PC-9 (cell line): ENCODE measurements at regions not wholly inside any gene's neighbourhood (a gene's known extent, or its start where the extent isn't known, plus 50 kb on each side); places are given as distances from the start of the nearest gene placed in this dataset.

Experiments used
- BruUV-seq: library from RNA; stranded (reverse); fragments of 400-500 nt; replicated peaks from 2 replicates; lab custom pipeline; 2021; lab: Mats Ljungman, UMichigan
- CTCF ChIA-PET: fragments of 300-600 bp; sonication (Branson Sonifier 250); formaldehyde crosslinking; loops from one replicate; lab custom pipeline; 2022; ENCODE audit warnings: antibody characterized with exemption; lab: Charles Lee
- POLR2A ChIA-PET: fragments of 300-600 bp; sonication (Branson Sonifier 250); formaldehyde crosslinking; loops from one replicate; lab custom pipeline; 2022; ENCODE audit warnings: antibody characterized with exemption; ENCODE audit not compliant: unreplicated experiment; lab: Charles Lee
- DNase-seq, 2 experiments: peaks; one replicate each; pipeline versions ENCODE4 v3.0.0 to v3.0.0-alpha.2; 2015 to 2022; ENCODE audit warnings: mixed read lengths in 1 of 2
- H2AFZ ChIP-seq: fragments of 200-600 bp; sonication (generic); 2 replicates; pipeline ENCODE4 v1.8.1; 2017; ENCODE audit warnings: antibody characterized with exemption
- H3F3A ChIP-seq: fragments of 200-600 bp; sonication (generic); 2 replicates; pipeline ENCODE4 v1.8.1; 2017; ENCODE audit warnings: antibody characterized with exemption, mild to moderate bottlenecking, low read depth; ENCODE audit not compliant: insufficient read depth
- H3K27ac ChIP-seq: fragments of 200-600 bp; sonication (generic); 2 replicates; pipeline ENCODE4 v1.6.1; 2016; ENCODE audit warnings: mixed run types
- H3K27me3 ChIP-seq: fragments of 200-600 bp; sonication (generic); 2 replicates; pipeline ENCODE4 v1.6.1; 2016; ENCODE audit warnings: low read depth, mixed run types; ENCODE audit not compliant: insufficient read depth
- H3K36me3 ChIP-seq: fragments of 200-600 bp; sonication (generic); 2 replicates; pipeline ENCODE4 v1.6.1; 2016; ENCODE audit warnings: low read depth, mixed run types
- H3K4me1 ChIP-seq: fragments of 200-600 bp; sonication (generic); replicated peaks from 2 replicates; pipeline ENCODE4 v1.6.1; 2016; ENCODE audit warnings: mixed run types; ENCODE audit not compliant: insufficient read depth
- H3K4me2 ChIP-seq: fragments of 200-600 bp; sonication (generic); 2 replicates; pipeline ENCODE4 v1.6.1; 2017; ENCODE audit warnings: mixed run types
- H3K4me3 ChIP-seq: fragments of 200-600 bp; sonication (generic); 2 replicates; pipeline ENCODE4 v1.6.1; 2016; ENCODE audit warnings: mixed run types
- H3K79me2 ChIP-seq: fragments of 200-600 bp; sonication (generic); 2 replicates; pipeline ENCODE4 v1.6.1; 2017; ENCODE audit warnings: low read depth, mixed run types
- H3K9me2 ChIP-seq: fragments of 200-600 bp; sonication (generic); 2 replicates; pipeline ENCODE4 v1.8.1; 2017; ENCODE audit warnings: mild to moderate bottlenecking; ENCODE audit not compliant: insufficient read depth
- H3K9me3 ChIP-seq: fragments of 200-600 bp; sonication (generic); 2 replicates; pipeline ENCODE4 v1.8.1; 2016; ENCODE audit warnings: low read depth; ENCODE audit not compliant: insufficient read depth
- H4K20me1 ChIP-seq: fragments of 200-600 bp; sonication (generic); 2 replicates; pipeline ENCODE4 v1.8.1; 2017; ENCODE audit not compliant: insufficient read depth
- CTCF ChIP-seq: fragments of 200-600 bp; sonication (generic); conservative IDR thresholded peaks from 2 replicates; pipeline ENCODE4 v1.6.1; 2017; ENCODE audit warnings: mixed run types, antibody characterized with exemption, mild to moderate bottlenecking, moderate library complexity
- EZH2 ChIP-seq: fragments of 200-600 bp; sonication (generic); IDR thresholded peaks from 2 replicates; pipeline ENCODE4 v1.8.0; 2017; ENCODE audit warnings: antibody characterized with exemption, low read depth
- intact Hi-C: fragments of 100-400 bp; cut with micrococcal nuclease; formaldehyde crosslinking; loops from one replicate; pipeline ENCODE4 v1.10.0; 2022; ENCODE audit not compliant: unreplicated experiment

- Histone ChIP-seq H3K4me1 (no peaks in the 10 kb centered on the region), H3K79me2 (no peaks in the 10 kb centered on the region), H3K36me3 (no peaks in the 10 kb centered on the region), H3K9me2 (no peaks in the 10 kb centered on the region), H3K4me2 (no peak overlapping the region), H3K27me3 (peaks cover 80% of the 10 kb centered on the region), H4K20me1 (no peaks in the 10 kb centered on the region), H3K27ac (no peak overlapping the region), H3K9me3 (peaks cover 13% of the 10 kb centered on the region), H3K4me3 (no peak overlapping the region), H2AFZ (no peak overlapping the region), H3F3A (no peaks in the 10 kb centered on the region)
- TF ChIP-seq CTCF, result no peak
- TF ChIP-seq EZH2, result no peak
- ChIA-PET CTCF (no interaction called here), POLR2A (no interaction called here)
- BruUV-seq, result no TSS peak
- intact Hi-C loops, result no loop called here
- no peak for DNase-seq
These were observed 94.3 kb downstream of the ASB1 start for GRCh38 chr2:238521002-238521401.

DNA sequence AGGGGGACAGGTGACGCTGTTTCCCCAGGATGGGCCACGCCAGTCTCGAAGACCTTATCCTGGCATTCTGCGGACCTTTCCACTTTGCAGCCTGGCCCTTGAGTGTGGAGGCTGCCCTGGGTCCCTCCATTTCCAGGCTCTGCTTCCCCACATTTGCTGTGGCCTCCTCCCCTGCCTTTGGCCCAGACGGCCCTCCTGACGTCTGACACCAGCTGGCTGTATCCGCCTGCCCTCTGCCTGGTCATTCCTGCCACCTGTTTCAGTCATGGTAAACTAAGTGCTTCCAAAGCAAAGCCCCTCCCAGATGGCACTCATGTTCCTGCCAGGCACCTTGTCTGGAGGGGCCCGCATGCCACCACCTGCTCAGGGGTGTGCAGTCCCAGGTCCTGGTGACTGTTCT is 95.1 kb downstream of the ASB1 start:
- Histone ChIP-seq H3K36me3 (no peaks in the 10 kb centered on the region), H3K9me3 (peaks cover 8% of the 10 kb centered on the region), H4K20me1 (no peaks in the 10 kb centered on the region), H3K27me3 (peaks cover 80% of the 10 kb centered on the region), H2AFZ (no peak overlapping the region), H3K4me3 (no peak overlapping the region), H3K4me2 (no peak overlapping the region), H3F3A (no peaks in the 10 kb centered on the region), H3K79me2 (no peaks in the 10 kb centered on the region), H3K9me2 (no peaks in the 10 kb centered on the region), H3K4me1 (no peaks in the 10 kb centered on the region), H3K27ac (no peak overlapping the region)
- intact Hi-C loops, result no loop called here
- BruUV-seq, result no TSS peak
- DNase-seq, result no peak
- ChIA-PET CTCF (no interaction called here), POLR2A (no interaction called here)
- TF ChIP-seq EZH2, result no peak
- TF ChIP-seq CTCF, result no peak

DNA sequence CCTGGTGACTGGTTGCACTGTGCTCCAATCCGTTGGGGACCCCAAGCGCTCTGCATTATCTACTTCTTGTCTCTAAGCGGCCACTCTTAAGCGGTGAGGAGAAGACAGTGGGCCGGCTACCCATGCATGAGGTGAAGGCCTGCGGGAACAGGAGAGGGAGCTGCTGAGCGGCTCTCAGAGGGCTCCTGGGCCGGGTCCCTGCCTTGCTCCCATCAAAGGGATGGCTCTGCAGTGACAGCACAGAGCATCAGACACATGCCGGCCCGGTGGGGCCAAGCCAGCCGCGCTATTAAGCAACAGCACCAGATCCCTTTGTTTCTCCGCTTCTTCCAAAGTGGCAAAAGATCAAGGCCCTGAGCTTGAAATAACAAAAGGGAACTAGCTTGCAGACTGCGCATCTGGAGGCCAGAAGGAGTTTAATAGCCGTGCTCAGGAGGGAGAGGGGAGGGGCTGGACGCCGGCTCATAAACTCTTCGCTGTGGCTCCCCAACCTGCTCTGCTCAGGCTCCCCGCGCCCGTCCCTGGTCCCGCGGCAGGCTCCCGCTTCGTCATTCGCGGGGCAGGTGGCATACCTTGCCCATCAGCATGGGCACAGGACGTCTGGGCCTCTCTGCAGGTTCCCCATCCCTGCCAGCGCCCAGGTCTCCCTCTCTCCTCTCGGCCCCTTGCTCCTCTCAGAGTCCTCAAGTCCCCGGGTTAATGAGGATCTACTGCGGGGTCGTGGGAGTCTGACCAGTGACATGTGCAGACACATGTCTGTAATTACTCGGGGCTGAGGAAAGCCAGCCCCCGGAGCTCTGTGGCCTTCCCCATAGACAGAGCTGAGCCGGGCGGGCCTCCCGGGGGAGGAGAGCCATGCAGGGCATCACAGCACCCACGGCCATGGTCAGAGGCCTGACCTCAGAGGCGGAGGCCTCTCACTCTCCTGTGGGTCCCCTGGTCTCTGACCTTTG is 96.7 kb downstream of the ASB1 start:
- Histone ChIP-seq H2AFZ (no peak overlapping the region), H3F3A (no peaks in the 10 kb centered on the region), H3K27me3 (peaks cover 81% of the 10 kb centered on the region), H3K9me2 (no peaks in the 10 kb centered on the region), H3K79me2 (no peaks in the 10 kb centered on the region), H3K4me2 (no peak overlapping the region), H4K20me1 (no peaks in the 10 kb centered on the region), H3K36me3 (no peaks in the 10 kb centered on the region), H3K4me3 (no peak overlapping the region), H3K4me1 (no peaks in the 10 kb centered on the region), H3K9me3 (no peaks in the 10 kb centered on the region; the same call in 1 of the 2 replicates), H3K27ac (no peak overlapping the region)
- ChIA-PET CTCF (interaction anchor here (0.6 to 0.8 kb wide), 2 partner anchors 10 to 45 kb away, joined by 3 to 7 read pairs; no protein-coding TSS in a partner anchor), POLR2A (no interaction called here)
- BruUV-seq, result no TSS peak
- intact Hi-C loops, result no loop called here
- DNase-seq, result no peak
- TF ChIP-seq EZH2 (no peak), CTCF (no peak)
